ENCODE measurements at regions not wholly inside any gene's neighbourhood (a gene's known extent, or its start where the extent isn't known, plus 50 kb on each side); places are given as distances from the start of the nearest gene placed in this dataset.

DNA sequence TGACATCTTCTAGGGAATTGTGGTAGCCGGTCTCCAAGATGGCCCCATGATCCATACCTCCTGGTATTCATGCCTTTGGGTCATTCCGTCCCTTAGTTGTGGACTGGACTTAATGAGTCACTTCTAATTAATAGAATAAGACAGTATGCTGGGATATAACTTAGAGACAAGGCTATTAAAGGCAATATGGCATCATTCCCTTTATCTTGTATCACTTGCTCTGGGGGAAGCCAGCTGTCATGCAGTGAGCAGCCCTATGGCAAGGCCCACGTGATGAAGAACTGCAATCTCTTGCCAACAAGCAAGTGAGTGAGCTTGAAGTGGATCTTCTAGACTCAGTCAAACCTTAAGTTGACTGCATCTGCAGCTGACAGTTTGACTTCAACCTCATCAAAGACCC is 97.8 kb upstream of the MED13 start:
- DNase-seq (no peak), FAIRE-seq (no peak), ATAC-seq (no peak)

DNA sequence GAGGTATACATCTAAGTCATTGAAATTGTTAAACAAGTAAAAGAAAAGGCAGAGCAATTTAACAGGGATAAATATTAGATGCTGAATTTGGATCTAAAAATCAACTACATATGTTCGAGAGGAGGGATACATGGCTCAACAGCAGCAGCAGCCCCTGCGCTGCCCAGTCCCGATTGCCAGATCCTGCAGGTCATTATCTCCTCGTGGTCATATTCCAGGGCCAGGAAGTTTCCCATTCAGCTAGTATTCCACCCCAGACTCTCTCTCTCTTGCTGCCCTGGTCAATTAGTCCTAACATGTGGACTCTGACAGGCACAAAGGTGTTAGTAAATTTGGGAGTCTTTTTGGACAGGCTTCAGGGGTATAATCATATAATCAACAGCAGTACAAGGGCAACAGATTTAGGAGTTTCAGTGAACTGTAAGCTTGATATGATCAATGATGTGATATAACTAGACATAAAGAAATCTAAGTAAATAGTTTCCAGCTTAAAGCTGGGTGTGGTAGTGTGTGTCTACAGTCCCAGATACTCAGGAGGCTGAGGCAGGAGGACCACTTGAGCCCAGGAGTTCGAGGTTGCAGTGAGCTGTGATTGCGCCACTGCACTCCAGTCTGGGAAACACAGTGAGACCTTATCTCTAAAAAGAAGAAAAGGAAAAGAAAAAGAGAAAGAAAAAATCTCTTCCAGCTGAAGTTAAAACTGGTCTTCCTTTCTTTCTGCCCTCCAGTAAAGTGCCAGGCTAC is 96.5 kb upstream of the MED13 start:
- DNase-seq: no peak
- Histone ChIP-seq H3K27ac (no peak overlapping the region), H3K4me1 (no peaks in the 10 kb centered on the region), H3K27me3 (no peaks in the 10 kb centered on the region), H3K4me3 (no peak overlapping the region), H3K9me3 (no peaks in the 10 kb centered on the region), H3K36me3 (no peaks in the 10 kb centered on the region)
- TF ChIP-seq, protein P1, sequence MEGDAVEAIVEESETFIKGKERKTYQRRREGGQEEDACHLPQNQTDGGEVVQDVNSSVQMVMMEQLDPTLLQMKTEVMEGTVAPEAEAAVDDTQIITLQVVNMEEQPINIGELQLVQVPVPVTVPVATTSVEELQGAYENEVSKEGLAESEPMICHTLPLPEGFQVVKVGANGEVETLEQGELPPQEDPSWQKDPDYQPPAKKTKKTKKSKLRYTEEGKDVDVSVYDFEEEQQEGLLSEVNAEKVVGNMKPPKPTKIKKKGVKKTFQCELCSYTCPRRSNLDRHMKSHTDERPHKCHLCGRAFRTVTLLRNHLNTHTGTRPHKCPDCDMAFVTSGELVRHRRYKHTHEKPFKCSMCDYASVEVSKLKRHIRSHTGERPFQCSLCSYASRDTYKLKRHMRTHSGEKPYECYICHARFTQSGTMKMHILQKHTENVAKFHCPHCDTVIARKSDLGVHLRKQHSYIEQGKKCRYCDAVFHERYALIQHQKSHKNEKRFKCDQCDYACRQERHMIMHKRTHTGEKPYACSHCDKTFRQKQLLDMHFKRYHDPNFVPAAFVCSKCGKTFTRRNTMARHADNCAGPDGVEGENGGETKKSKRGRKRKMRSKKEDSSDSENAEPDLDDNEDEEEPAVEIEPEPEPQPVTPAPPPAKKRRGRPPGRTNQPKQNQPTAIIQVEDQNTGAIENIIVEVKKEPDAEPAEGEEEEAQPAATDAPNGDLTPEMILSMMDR (IDR thresholded peaks at IDR 0.05): no peak
- no peak for ATAC-seq
- WGBS, 2 donors: 78 to 83% methylated on average over 6 of the region's 6 CpGs
- intact Hi-C loops (cut with DNase I): no loop called here
- no peak for FAIRE-seq

More for the DNA sequence above, 97.8 kb upstream of the MED13 start:
- H3K9me3 ChIP-seq: no peaks in the 10 kb centered on the region
- TF ChIP-seq, protein P1 (IDR thresholded peaks at IDR 0.05): no peak
- H3K27ac ChIP-seq: no peak overlapping the region
- H3K4me1 ChIP-seq: no peaks in the 10 kb centered on the region
- H3K36me3 ChIP-seq: no peaks in the 10 kb centered on the region
- intact Hi-C loops (cut with DNase I): no loop called here
- H3K27me3 ChIP-seq: no peaks in the 10 kb centered on the region
- H3K4me3 ChIP-seq: no peak overlapping the region
- WGBS, 2 donors: 97% methylated on average over 3 of the region's 3 CpGs

DNA sequence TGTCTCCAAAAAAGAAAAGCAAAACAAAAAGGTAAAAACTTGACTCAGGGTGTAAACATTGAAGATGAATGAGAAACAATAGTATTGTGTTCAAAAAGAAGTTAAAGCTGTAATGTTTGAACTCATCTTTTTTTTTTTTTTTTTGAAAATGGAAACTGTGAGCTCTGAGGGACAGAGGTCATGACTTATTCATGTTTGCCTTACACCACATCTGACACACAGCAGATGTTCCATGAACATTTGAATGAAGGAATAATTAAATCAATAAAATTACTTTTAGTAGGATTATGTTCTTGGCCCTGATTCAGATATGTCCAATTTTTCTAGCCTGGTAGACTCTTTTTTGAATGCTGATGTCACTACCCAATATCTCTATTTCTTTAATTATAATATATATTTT is 95.7 kb upstream of the MED13 start:
- Histone ChIP-seq H3K27me3 (no peaks in the 10 kb centered on the region), H3K4me1 (no peaks in the 10 kb centered on the region), H3K4me3 (no peak overlapping the region), H3K27ac (no peak overlapping the region), H3K9me3 (no peaks in the 10 kb centered on the region), H3K36me3 (no peaks in the 10 kb centered on the region)
- ATAC-seq: no peak
- intact Hi-C loops (cut with DNase I): no loop called here
- TF ChIP-seq, protein P1 (IDR thresholded peaks at IDR 0.05): no peak
- no peak for DNase-seq
- no peak for FAIRE-seq

DNA sequence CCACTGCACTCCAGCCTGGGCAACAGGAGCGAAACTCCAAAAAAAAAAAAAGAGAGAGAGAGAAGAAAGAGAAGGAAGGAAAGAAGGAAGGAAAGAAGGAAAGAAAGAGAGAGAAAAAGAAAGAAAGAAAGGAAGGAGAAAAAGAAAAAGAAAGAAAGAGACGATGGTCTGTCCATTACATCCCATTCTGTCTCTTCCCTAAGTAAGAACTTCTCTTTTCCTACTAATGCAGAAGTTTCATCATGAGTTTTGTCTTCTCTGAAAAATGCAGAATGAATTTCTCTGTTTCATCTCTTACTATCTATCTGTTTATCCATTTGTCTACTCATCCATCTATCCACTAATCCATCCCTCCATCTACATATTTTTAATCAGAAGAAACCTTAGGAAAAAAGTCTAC is 94.9 kb upstream of the MED13 start:
- FAIRE-seq: no peak
- Histone ChIP-seq H3K36me3 (no peaks in the 10 kb centered on the region), H3K4me1 (no peaks in the 10 kb centered on the region), H3K9me3 (no peaks in the 10 kb centered on the region), H3K27ac (no peak overlapping the region), H3K27me3 (no peaks in the 10 kb centered on the region), H3K4me3 (no peak overlapping the region)
- TF ChIP-seq, protein P1 (IDR thresholded peaks at IDR 0.05): no peak
- DNase-seq: no peak
- ATAC-seq: no peak
- intact Hi-C loops (cut with DNase I): no loop called here
- WGBS, 2 donors: 91 to 96% methylated on average over 2 of the region's 2 CpGs

DNA sequence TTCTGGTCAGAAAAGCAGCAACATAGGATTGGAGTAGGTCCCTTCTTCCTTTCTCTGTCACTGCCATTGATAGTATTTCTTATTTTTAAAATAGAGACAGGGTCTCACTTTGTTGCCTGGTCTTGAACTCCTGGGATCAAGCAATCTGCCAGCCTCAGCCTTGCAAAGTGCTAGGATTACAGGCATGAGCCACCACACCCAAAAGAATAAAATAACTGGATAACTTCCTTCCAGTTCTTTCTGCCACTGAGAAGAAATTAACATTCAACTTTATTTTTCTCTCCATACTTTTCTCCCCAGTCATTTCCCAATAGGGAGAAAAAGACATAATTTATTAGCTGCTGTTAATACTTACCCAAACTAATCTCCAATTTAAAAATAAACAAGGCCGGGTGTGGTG is 91.9 kb upstream of the MED13 start:
- Histone ChIP-seq H3K9me3 (no peaks in the 10 kb centered on the region), H3K4me1 (no peaks in the 10 kb centered on the region)
- no peak for FAIRE-seq

More for the DNA sequence above, 91.9 kb upstream of the MED13 start:
- TF ChIP-seq, protein P1 (IDR thresholded peaks at IDR 0.05): no peak
- intact Hi-C loops (cut with DNase I): no loop called here
- ATAC-seq (no peak), DNase-seq (no peak)
- Histone ChIP-seq H3K4me3 (no peak overlapping the region), H3K27ac (no peak overlapping the region), H3K36me3 (no peaks in the 10 kb centered on the region), H3K27me3 (no peaks in the 10 kb centered on the region)
- WGBS, 2 donors: 55 to 65% methylated on average over 1 of the region's 1 CpG

Measured in pancreas (tissue), 10 donors.